HUES6 (cell line): ENCODE measurements at regions not wholly inside any gene's neighbourhood (a gene's known extent, or its start where the extent isn't known, plus 50 kb on each side); places are given as distances from the start of the nearest gene placed in this dataset.

Experiments used
- H3K27ac ChIP-seq: 2 replicates; pipeline ENCODE4 v1.7.0; 2013; ENCODE audit warnings: low read depth, mild to moderate bottlenecking, low read length, inconsistent platforms
- H3K27me3 ChIP-seq: 2 replicates; pipeline ENCODE4 v1.6.1; 2013; ENCODE audit warnings: low read length; ENCODE audit not compliant: control insufficient read depth, insufficient read depth
- H3K36me3 ChIP-seq: 2 replicates; pipeline ENCODE4 v1.6.1; 2013; ENCODE audit warnings: low read length; ENCODE audit not compliant: control insufficient read depth, insufficient read depth
- H3K4me1 ChIP-seq: 2 replicates; pipeline ENCODE4 v1.6.1; 2013; ENCODE audit warnings: low read length; ENCODE audit not compliant: control insufficient read depth, insufficient read depth
- H3K4me3 ChIP-seq: 2 replicates; pipeline ENCODE4 v1.5.1; 2013; ENCODE audit warnings: low read depth, low read length
- H3K9ac ChIP-seq: one replicate; pipeline ENCODE4 v1.6.1; 2013; ENCODE audit warnings: mild to moderate bottlenecking, low read length
- H3K9me3 ChIP-seq: 2 replicates; pipeline ENCODE4 v1.6.1; 2013; ENCODE audit warnings: low read depth, low read length; ENCODE audit not compliant: control insufficient read depth, insufficient read depth

DNA sequence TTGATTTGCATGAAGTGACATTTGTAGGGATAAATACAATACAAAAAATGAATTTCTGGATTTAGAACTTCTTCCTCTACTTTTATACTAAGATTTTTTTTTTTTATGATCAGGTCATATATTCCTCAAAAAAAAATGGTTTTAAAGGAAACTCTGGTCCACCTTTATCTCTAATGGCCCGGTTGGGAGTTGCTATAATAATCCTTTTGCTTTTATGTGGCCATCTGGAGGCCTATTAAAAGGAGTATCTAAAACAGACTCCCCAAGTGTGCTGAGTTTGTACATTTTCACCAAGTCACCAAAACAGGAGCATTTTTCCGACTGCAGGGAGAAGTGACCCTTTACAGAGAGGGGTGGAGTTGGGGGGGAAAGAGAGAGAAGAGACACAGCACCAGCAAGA, 329.2 kb upstream of the FIGN start:
- Histone ChIP-seq H3K9me3 (no peaks in the 10 kb centered on the region), H3K4me3 (no peak overlapping the region), H3K27me3 (no peaks in the 10 kb centered on the region), H3K4me1 (peaks cover 5% of the 10 kb centered on the region; the same call in 1 of the 2 replicates), H3K36me3 (no peaks in the 10 kb centered on the region), H3K9ac (no peak overlapping the region), H3K27ac (no peak overlapping the region)

- Histone ChIP-seq H3K9me3 (no peaks in the 10 kb centered on the region), H3K9ac (no peak overlapping the region), H3K36me3 (no peaks in the 10 kb centered on the region), H3K4me1 (no peaks in the 10 kb centered on the region), H3K4me3 (no peak overlapping the region), H3K27me3 (no peaks in the 10 kb centered on the region), H3K27ac (no peak overlapping the region)
These were observed 325.4 kb upstream of the FIGN start for GRCh38 chr2:164061129-164061746.

DNA sequence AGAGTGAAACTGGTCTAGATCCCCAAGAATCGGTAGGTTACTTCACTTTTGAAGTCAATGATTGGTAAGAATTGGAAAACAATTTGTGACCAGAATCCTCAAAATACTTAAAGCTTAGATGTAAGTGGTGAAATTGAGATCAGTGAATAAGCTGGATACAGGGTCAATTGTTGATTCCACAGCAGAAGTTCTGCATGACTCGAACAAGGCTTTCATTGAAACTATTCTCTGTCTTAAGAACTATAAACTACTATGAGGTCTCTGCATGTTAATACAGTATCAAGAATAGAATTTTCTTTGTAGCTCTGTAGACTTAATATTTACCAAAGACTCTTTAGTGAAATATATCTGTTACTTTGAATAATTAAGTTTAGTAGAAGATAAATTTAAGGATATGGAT, 324.2 kb upstream of the FIGN start:
- Histone ChIP-seq H3K27ac (no peak overlapping the region), H3K36me3 (no peaks in the 10 kb centered on the region), H3K27me3 (no peaks in the 10 kb centered on the region), H3K4me1 (no peaks in the 10 kb centered on the region), H3K9ac (no peak overlapping the region), H3K9me3 (no peaks in the 10 kb centered on the region), H3K4me3 (no peak overlapping the region)

- H3K4me3 ChIP-seq, result no peak overlapping the region
- no peaks in the 10 kb centered on the region for H3K36me3 ChIP-seq
- H3K27ac ChIP-seq, result no peak overlapping the region
- H3K9ac ChIP-seq, result no peak overlapping the region
- peaks cover 3% of the 10 kb centered on the region; the same call in 1 of the 2 replicates for H3K4me1 ChIP-seq
- H3K9me3 ChIP-seq, result no peaks in the 10 kb centered on the region
- H3K27me3 ChIP-seq, result no peaks in the 10 kb centered on the region
These were observed 319.8 kb upstream of the FIGN start for GRCh38 chr2:164055623-164056022.

GRCh38 chr2:164054651-164055050, 318.8 kb upstream of the FIGN start:
- Histone ChIP-seq H3K4me1 (peaks cover 3% of the 10 kb centered on the region; the same call in 1 of the 2 replicates), H3K36me3 (no peaks in the 10 kb centered on the region), H3K9me3 (no peaks in the 10 kb centered on the region), H3K4me3 (no peak overlapping the region), H3K27ac (no peak overlapping the region), H3K9ac (no peak overlapping the region), H3K27me3 (no peaks in the 10 kb centered on the region)

DNA sequence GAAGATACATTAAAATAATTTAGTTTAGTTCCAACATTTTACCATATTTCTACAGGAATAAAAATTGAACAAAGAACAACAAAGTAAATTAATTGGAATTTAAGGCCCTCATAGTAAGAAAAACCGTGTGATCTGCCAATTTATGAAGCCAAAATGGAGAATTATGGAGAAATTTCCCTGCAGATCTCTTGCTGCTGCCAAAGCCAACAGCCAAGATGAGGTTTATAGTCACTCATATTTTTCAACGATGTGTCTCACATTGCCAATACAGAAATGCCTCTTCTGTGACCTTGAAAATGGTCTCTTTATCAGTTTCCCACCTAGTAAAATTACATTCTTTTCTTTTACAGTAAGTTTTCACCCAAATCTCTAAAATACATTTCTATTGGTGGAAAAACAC, 317.2 kb upstream of the FIGN start:
- H3K4me1 ChIP-seq, result peaks cover 3% of the 10 kb centered on the region; the same call in 1 of the 2 replicates
- no peak overlapping the region for H3K27ac ChIP-seq
- no peaks in the 10 kb centered on the region for H3K27me3 ChIP-seq

DNA sequence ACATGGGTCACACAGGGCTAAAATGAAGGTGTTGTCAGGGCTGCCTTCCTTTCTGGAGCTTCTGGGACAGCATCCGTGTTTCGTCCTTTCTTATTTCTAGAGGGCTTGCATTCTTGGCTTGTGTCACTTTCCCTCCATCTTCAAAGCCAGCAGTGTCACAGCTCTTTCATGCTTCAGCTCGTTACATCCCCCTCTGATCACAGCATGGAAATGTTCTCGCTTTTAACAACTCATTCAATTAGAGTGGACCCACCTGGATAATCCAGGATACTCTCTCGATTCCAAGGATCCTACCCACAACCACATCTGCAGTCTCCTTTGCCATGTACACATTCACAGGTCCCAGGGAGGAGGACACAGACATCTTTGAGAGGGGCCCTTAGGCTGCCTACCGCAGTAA, 316.2 kb upstream of the FIGN start:
- Histone ChIP-seq H3K36me3 (no peaks in the 10 kb centered on the region), H3K27me3 (no peaks in the 10 kb centered on the region), H3K9me3 (no peaks in the 10 kb centered on the region), H3K27ac (no peak overlapping the region), H3K9ac (no peak overlapping the region), H3K4me1 (peaks cover 3% of the 10 kb centered on the region; the same call in 1 of the 2 replicates), H3K4me3 (no peak overlapping the region)

More for the DNA sequence above, 317.2 kb upstream of the FIGN start:
- Histone ChIP-seq H3K9ac (no peak overlapping the region), H3K9me3 (no peaks in the 10 kb centered on the region), H3K36me3 (no peaks in the 10 kb centered on the region), H3K4me3 (no peak overlapping the region)

- Histone ChIP-seq H3K36me3 (no peaks in the 10 kb centered on the region), H3K27ac (no peak overlapping the region), H3K9ac (no peak overlapping the region)
These were observed 312.9 kb upstream of the FIGN start for GRCh38 chr2:164048729-164049128.

GRCh38 chr2:164046040-164046439, 310.2 kb upstream of the FIGN start:
- Histone ChIP-seq H3K9ac (no peak overlapping the region), H3K27me3 (no peaks in the 10 kb centered on the region), H3K9me3 (peaks cover 6% of the 10 kb centered on the region), H3K4me1 (no peaks in the 10 kb centered on the region), H3K36me3 (no peaks in the 10 kb centered on the region), H3K4me3 (no peak overlapping the region), H3K27ac (no peak overlapping the region)

More at GRCh38 chr2:164048729-164049128, 312.9 kb upstream of the FIGN start:
- H3K4me1 ChIP-seq, result peaks cover 3% of the 10 kb centered on the region; the same call in 1 of the 2 replicates
- no peaks in the 10 kb centered on the region for H3K9me3 ChIP-seq
- H3K27me3 ChIP-seq, result no peaks in the 10 kb centered on the region
- H3K4me3 ChIP-seq, result no peak overlapping the region

GRCh38 chr2:164044622-164045021, 308.8 kb upstream of the FIGN start:
- Histone ChIP-seq H3K9ac (no peak overlapping the region), H3K36me3 (no peaks in the 10 kb centered on the region), H3K4me3 (no peak overlapping the region), H3K27me3 (no peaks in the 10 kb centered on the region), H3K4me1 (no peaks in the 10 kb centered on the region), H3K9me3 (peaks cover 11% of the 10 kb centered on the region), H3K27ac (no peak overlapping the region)

DNA sequence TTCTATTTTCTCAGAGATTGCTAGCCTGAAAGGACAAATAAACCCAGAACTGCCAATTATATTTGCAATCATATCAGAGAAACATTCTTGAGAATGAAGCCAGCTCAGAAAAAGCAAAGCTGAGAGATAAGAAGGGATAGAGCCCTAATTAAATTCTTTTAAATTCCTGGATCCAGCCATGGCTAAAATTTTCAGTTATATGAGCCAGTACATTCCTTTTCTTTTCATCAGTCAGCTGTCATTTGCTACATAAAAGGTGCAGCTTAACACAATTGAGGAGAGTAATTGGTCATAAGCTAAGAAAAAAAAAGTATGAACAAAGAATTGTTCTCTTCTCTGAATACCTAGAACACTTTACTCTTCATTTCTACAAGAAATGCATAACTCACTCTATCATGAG, 303.5 kb upstream of the FIGN start:
- no peaks in the 10 kb centered on the region for H3K36me3 ChIP-seq
- no peak overlapping the region for H3K4me3 ChIP-seq
- H3K27ac ChIP-seq, result no peak overlapping the region
- H3K27me3 ChIP-seq, result no peaks in the 10 kb centered on the region
- H3K9ac ChIP-seq, result no peak overlapping the region
- H3K9me3 ChIP-seq, result peaks cover 11% of the 10 kb centered on the region
- no peaks in the 10 kb centered on the region for H3K4me1 ChIP-seq
